ENCODE measurements at regions not wholly inside any gene's neighbourhood (a gene's known extent, or its start where the extent isn't known, plus 50 kb on each side); places are given as distances from the start of the nearest gene placed in this dataset.

DNA sequence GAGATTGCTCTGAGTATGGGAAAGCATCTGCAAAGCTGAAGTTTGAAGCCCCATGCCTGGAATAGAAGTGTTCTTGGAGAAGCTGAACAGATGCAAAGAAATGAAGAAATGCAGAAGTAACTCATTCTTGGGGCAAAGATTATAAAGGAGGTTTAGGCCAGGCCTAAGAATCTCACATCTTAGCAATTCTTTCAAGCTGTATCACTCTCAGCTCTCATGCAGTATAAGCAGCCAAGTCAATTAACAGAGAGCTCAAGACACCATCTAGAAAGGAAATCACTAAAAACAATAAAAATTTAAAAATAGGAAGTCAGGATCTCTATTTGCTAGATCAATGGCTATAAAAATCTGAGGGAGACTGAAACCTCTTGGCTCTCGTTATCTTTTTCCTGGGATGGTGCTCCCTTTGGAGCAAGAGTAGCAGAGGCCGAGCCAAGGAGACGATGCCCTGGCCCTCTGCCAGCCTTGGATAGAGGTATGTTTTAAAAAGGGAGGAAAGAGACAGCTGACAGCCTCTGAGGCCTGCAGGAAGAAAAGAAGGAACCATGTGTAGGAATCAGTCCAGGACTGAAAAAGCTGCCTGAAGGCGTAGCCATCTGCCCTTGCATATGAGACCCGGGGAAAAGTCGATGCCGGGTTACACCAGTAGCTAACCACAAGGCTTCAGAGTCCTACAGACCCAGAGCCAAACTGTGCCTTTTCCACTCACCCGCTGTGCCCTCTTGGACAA is 229.8 kb downstream of the BLID start:
- 20 to 25% methylated on average over 8 of the region's 8 CpGs for WGBS, 2 donors
- intact Hi-C loops (cut with DNase I; ENCODE audit: low total_unique reads) = no loop called here
- no peak overlapping the region for H3K4me3 ChIP-seq (ENCODE audit: low read depth, poor library complexity, severe bottlenecking)
- no peak for TF ChIP-seq POLR2A (IDR thresholded peaks at IDR 0.05)
- TF ChIP-seq, protein P1, sequence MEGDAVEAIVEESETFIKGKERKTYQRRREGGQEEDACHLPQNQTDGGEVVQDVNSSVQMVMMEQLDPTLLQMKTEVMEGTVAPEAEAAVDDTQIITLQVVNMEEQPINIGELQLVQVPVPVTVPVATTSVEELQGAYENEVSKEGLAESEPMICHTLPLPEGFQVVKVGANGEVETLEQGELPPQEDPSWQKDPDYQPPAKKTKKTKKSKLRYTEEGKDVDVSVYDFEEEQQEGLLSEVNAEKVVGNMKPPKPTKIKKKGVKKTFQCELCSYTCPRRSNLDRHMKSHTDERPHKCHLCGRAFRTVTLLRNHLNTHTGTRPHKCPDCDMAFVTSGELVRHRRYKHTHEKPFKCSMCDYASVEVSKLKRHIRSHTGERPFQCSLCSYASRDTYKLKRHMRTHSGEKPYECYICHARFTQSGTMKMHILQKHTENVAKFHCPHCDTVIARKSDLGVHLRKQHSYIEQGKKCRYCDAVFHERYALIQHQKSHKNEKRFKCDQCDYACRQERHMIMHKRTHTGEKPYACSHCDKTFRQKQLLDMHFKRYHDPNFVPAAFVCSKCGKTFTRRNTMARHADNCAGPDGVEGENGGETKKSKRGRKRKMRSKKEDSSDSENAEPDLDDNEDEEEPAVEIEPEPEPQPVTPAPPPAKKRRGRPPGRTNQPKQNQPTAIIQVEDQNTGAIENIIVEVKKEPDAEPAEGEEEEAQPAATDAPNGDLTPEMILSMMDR (IDR thresholded peaks at IDR 0.05) = no peak
- DNase-seq (ENCODE audit: low spot score in 2 of 2) = peak; percentile 19 to 89

DNA sequence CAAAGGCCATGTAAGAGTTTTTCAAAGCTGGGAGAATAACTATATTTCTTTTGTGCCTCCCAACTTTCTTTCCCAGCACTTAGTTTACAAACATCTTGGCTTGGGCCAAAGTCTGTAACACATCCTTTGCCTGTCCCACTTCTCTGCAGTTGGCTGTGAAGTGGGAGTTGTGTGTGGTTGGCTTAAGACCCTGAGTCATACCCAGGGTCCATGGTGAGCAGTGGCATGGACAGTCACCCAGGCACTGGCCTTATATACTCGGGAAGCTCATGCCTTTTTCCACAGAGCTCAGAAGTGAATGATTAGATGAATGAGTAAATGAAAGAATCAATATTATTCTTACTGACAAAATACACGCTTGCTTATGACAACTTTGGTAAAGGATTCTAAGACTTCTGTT is 231.4 kb downstream of the BLID start:
- TF ChIP-seq, protein P1 (IDR thresholded peaks at IDR 0.05) = no peak
- no peak for TF ChIP-seq POLR2A (IDR thresholded peaks at IDR 0.05)
- intact Hi-C loops (cut with DNase I; ENCODE audit: low total_unique reads) = no loop called here
- no peak for DNase-seq (ENCODE audit: low spot score in 2 of 2)
- H3K4me3 ChIP-seq (ENCODE audit: low read depth, poor library complexity, severe bottlenecking) = no peak overlapping the region
- WGBS, 2 donors = 92 to 95% methylated on average over 2 of the region's 2 CpGs

DNA sequence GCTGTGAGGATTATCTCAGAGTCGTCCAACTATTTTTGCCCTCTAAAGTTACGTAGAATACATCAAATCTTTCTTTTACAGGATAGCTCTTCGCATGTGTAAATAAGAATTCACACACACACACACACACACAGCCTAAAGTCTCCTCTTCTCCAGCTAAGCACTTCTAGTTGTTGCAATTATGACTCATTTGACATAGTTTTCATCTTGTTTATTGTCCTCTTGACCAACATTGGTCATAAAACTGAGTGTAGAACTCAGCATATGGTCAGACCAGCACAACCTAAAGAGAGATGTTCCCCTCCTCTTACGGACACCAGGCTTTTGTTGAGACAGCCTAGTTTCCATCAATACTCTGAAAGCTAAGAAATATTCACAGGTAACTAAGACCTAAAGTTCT is 234.2 kb downstream of the BLID start:
- no peak for TF ChIP-seq POLR2A (IDR thresholded peaks at IDR 0.05)
- TF ChIP-seq, protein P1 (IDR thresholded peaks at IDR 0.05) = no peak
- no peak for DNase-seq (ENCODE audit: low spot score in 2 of 2)
- no peak overlapping the region for H3K4me3 ChIP-seq (ENCODE audit: low read depth, poor library complexity, severe bottlenecking)
- intact Hi-C loops (cut with DNase I; ENCODE audit: low total_unique reads) = no loop called here
- WGBS, 2 donors = 94 to 95% methylated on average over 4 of the region's 4 CpGs

- WGBS, 2 donors = 82 to 84% methylated on average over 6 of the region's 6 CpGs
- intact Hi-C loops (cut with DNase I; ENCODE audit: low total_unique reads) = no loop called here
- TF ChIP-seq, protein P1 (IDR thresholded peaks at IDR 0.05) = no peak
- TF ChIP-seq POLR2A (IDR thresholded peaks at IDR 0.05) = no peak
Measured at GRCh38 chr11:121877152-121877551, 238.9 kb downstream of the BLID start.

DNA sequence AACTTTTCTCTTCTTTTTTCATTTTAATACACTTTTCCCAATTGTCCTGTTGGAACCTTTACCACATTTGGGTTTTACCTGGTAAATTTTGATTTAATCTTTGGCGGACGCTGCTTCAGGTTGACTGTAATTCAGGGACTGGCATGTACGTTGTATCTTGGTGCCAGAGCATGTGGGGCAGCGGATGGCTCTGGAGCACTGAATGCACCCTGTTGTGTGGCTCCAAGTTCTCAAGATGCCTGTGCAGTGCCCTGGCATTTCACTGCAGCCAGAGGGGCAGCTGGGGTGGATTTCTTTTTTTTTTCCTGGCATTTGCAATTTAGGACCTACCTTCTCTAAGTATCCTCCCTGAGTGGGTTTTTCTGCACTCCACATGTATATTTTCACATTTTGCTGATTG is 242.2 kb downstream of the BLID start:
- 60 to 69% methylated on average over 4 of the region's 4 CpGs for WGBS, 2 donors
- intact Hi-C loops (cut with DNase I; ENCODE audit: low total_unique reads) = no loop called here
- no peak overlapping the region for H3K4me3 ChIP-seq (ENCODE audit: low read depth, poor library complexity, severe bottlenecking)
- DNase-seq (ENCODE audit: low spot score in 2 of 2) = no peak
- no peak for TF ChIP-seq POLR2A (IDR thresholded peaks at IDR 0.05)
- TF ChIP-seq, protein P1 (IDR thresholded peaks at IDR 0.05) = no peak

More at GRCh38 chr11:121877152-121877551, 238.9 kb downstream of the BLID start:
- H3K4me3 ChIP-seq (ENCODE audit: low read depth, poor library complexity, severe bottlenecking) = no peak overlapping the region
- DNase-seq (ENCODE audit: low spot score in 2 of 2) = no peak

DNA sequence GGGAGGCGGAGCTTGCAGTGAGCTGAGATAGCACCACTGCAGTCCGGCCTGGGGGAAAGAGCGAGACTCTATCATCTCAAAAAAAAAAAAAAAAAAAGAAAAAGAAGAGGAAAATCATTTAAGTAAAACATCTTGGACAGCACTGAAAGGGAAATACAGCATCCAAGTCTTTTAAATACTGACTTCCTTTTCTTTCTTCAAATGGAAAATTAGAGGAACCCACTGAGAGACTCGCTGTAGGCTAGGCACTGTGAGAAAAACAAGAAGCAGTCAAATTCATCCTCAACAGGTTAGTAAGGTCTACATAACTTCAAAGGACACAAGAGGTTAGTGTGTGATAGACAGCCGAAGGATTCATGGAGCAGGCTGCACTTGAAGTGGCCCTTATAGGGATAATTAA is 243.7 kb downstream of the BLID start:
- H3K4me3 ChIP-seq (ENCODE audit: low read depth, poor library complexity, severe bottlenecking) = no peak overlapping the region
- DNase-seq (ENCODE audit: low spot score in 2 of 2) = no peak
- 89 to 92% methylated on average over 5 of the region's 5 CpGs for WGBS, 2 donors
- intact Hi-C loops (cut with DNase I; ENCODE audit: low total_unique reads) = no loop called here
- TF ChIP-seq, protein P1 (IDR thresholded peaks at IDR 0.05) = no peak
- TF ChIP-seq POLR2A (IDR thresholded peaks at IDR 0.05) = no peak

All from lower leg skin (tissue), 4 donors.